H1 (cell line): ENCODE measurements at regions not wholly inside any gene's neighbourhood (a gene's known extent, or its start where the extent isn't known, plus 50 kb on each side); places are given as distances from the start of the nearest gene placed in this dataset.

ENCODE experiments used
- CTCF ChIA-PET: fragments of 300-600 bp; sonication (Branson Sonifier 250); formaldehyde crosslinking; loops from one replicate; lab custom pipeline; 2021; ENCODE audit not compliant: partially characterized antibody; lab: Charles Lee
- POLR2A ChIA-PET: fragments of 300-600 bp; sonication (Branson Sonifier 250); formaldehyde crosslinking; loops from one replicate; lab custom pipeline; 2021; ENCODE audit warnings: inconsistent platforms; ENCODE audit not compliant: partially characterized antibody; lab: Charles Lee
- DNase-seq, 2 experiments: peaks; one replicate each; pipeline versions ENCODE4 v3.0.0 to v3.0.0-alpha.2; 2010 to 2022; ENCODE audit warnings: low spot score in 2 of 2, low read depth in 1 of 2, mixed read lengths in 1 of 2
- FAIRE-seq: peaks from 2 replicates; lab custom pipeline; 2011; peaks lifted over from hg19 to GRCh38; lab: Jason Lieb, UNC
- H2AFZ ChIP-seq: 2 replicates; pipeline ENCODE4 v1.8.1; 2012; ENCODE audit warnings: low read length, inconsistent platforms
- H2AK5ac ChIP-seq: 2 replicates; pipeline ENCODE4 v1.6.1; 2013; ENCODE audit warnings: low read depth, low read length
- H2BK120ac ChIP-seq: replicated peaks from 2 replicates; pipeline ENCODE3; 2013; ENCODE audit warnings: low read depth, low read length, inconsistent platforms
- H2BK12ac ChIP-seq: 2 replicates; pipeline ENCODE4 v1.6.1; 2013; ENCODE audit warnings: low read depth, low read length
- H2BK15ac ChIP-seq: 2 replicates; pipeline ENCODE4 v1.6.1; 2013; ENCODE audit warnings: low read length
- H2BK20ac ChIP-seq: 2 replicates; pipeline ENCODE4 v1.6.1; 2013; ENCODE audit warnings: low read length
- H2BK5ac ChIP-seq: 2 replicates; pipeline ENCODE4 v1.6.1; 2013; ENCODE audit warnings: low read depth, low read length
- H3K14ac ChIP-seq: 2 replicates; pipeline ENCODE4 v1.6.1; 2013; ENCODE audit warnings: inconsistent platforms; ENCODE audit not compliant: insufficient read length
- H3K18ac ChIP-seq: 2 replicates; pipeline ENCODE4 v1.6.1; 2013; ENCODE audit warnings: low read length; ENCODE audit errors: extremely low read depth
- H3K23ac ChIP-seq: 2 replicates; pipeline ENCODE4 v1.6.1; 2013; ENCODE audit warnings: inconsistent platforms; ENCODE audit not compliant: insufficient read length
- H3K23me2 ChIP-seq: 2 replicates; pipeline ENCODE4 v1.6.1; 2013; ENCODE audit warnings: low read depth, low read length
- H3K27ac ChIP-seq: 2 replicates; pipeline ENCODE4 v1.6.1; 2011; ENCODE audit warnings: low read depth, low read length, inconsistent platforms
- H3K27me3 ChIP-seq, 4 experiments: replicated peaks in 1 of 4; 1 replicate in 1 of 4; 2 replicates in 3 of 4; pipeline versions ENCODE4 v1.6.1 to v1.8.1; 2011 to 2013; ENCODE audit warnings: low read length in 3 of 4, mild to moderate bottlenecking in 3 of 4, inconsistent platforms in 2 of 4, mixed read lengths in 2 of 4, moderate library complexity in 1 of 4; ENCODE audit not compliant: control insufficient read depth in 3 of 4, insufficient read depth in 3 of 4; ENCODE audit errors: extremely low read depth in 1 of 4
- H3K36me3 ChIP-seq, 4 experiments: 2 replicates each; pipeline versions ENCODE4 v1.6.1 to v1.8.1; 2011 to 2013; ENCODE audit warnings: mild to moderate bottlenecking in 4 of 4, low read length in 3 of 4, moderate library complexity in 2 of 4, control low read depth in 1 of 4, inconsistent platforms in 1 of 4; ENCODE audit not compliant: insufficient read depth in 4 of 4, control insufficient read depth in 2 of 4
- H3K4ac ChIP-seq: replicated peaks from 2 replicates; pipeline ENCODE3; 2013; ENCODE audit warnings: low read length, low read depth, mixed read lengths, inconsistent platforms; ENCODE audit not compliant: insufficient read length
- H3K4me1 ChIP-seq, 4 experiments: replicated peaks in 1 of 4; 1 replicate in 1 of 4; 2 replicates in 3 of 4; pipeline versions ENCODE4 v1.6.1 to v1.8.1; 2011 to 2013; ENCODE audit warnings: low read length in 3 of 4, inconsistent platforms in 2 of 4, mixed read lengths in 1 of 4; ENCODE audit not compliant: insufficient read depth in 4 of 4, control insufficient read depth in 3 of 4
- H3K4me2 ChIP-seq, 2 experiments: 2 replicates each; pipeline versions ENCODE4 v1.6.1 to v1.8.1; 2011 to 2013; ENCODE audit warnings: low read depth in 2 of 2, low read length in 2 of 2, control low read depth in 1 of 2, inconsistent platforms in 1 of 2, mild to moderate bottlenecking in 1 of 2; ENCODE audit not compliant: insufficient read depth in 1 of 2
- H3K4me3 ChIP-seq, 4 experiments: fragments of 200-600, 300-600 bp in 1 of 4; sonication (generic), shearing (Covaris generic), sonication (Bioruptor Twin) in 1 of 4; 2 replicates each; pipeline versions ENCODE4 v1.5.1 to v1.8.1; 2011 to 2016; ENCODE audit warnings: low read length in 4 of 4, low read depth in 3 of 4, control low read depth in 2 of 4, inconsistent platforms in 2 of 4, mild to moderate bottlenecking in 2 of 4, mixed read lengths in 1 of 4, moderate library complexity in 1 of 4; ENCODE audit not compliant: insufficient read depth in 2 of 4; ENCODE audit errors: extremely low read depth in 1 of 4
- H3K56ac ChIP-seq: replicated peaks from 2 replicates; pipeline ENCODE3; 2013; ENCODE audit warnings: low read depth, mild to moderate bottlenecking, mixed read lengths, low read length, inconsistent platforms; ENCODE audit not compliant: insufficient read length
- H3K79me1 ChIP-seq: 2 replicates; pipeline ENCODE4 v1.6.1; 2013; ENCODE audit warnings: low read depth, low read length, control low read depth
- H3K79me2 ChIP-seq, 2 experiments: 2 replicates each; pipeline versions ENCODE4 v1.6.1 to v1.8.1; 2012 to 2013; ENCODE audit warnings: low read length in 2 of 2, mild to moderate bottlenecking in 2 of 2, inconsistent platforms in 1 of 2; ENCODE audit not compliant: insufficient read depth in 2 of 2, control insufficient read depth in 1 of 2
- H3K9ac ChIP-seq, 4 experiments: replicated peaks in 1 of 4; 1 replicate in 1 of 4; 2 replicates in 3 of 4; pipeline versions ENCODE4 v1.6.1 to v1.8.1; 2011 to 2013; ENCODE audit warnings: low read depth in 3 of 4, low read length in 3 of 4, control low read depth in 2 of 4, mild to moderate bottlenecking in 2 of 4, moderate library complexity in 2 of 4, inconsistent platforms in 1 of 4; ENCODE audit errors: extremely low read depth in 1 of 4
- H3K9me3 ChIP-seq, 2 experiments: 2 replicates each; pipeline versions ENCODE4 v1.6.1 to v1.8.1; 2012 to 2013; ENCODE audit warnings: mild to moderate bottlenecking in 2 of 2, moderate library complexity in 2 of 2, control low read depth in 1 of 2, inconsistent platforms in 1 of 2, low read depth in 1 of 2, low read length in 1 of 2, mixed read lengths in 1 of 2; ENCODE audit not compliant: insufficient read depth in 2 of 2
- H4K20me1 ChIP-seq, 2 experiments: replicated peaks in 1 of 2; 2 replicates each; pipeline versions ENCODE3 to v1.8.1; 2011 to 2013; ENCODE audit warnings: inconsistent platforms in 2 of 2, low read length in 2 of 2, mild to moderate bottlenecking in 1 of 2; ENCODE audit not compliant: insufficient read depth in 2 of 2, control insufficient read depth in 1 of 2
- H4K5ac ChIP-seq: 2 replicates; pipeline ENCODE4 v1.6.1; 2013; ENCODE audit warnings: low read length, low read depth, mixed read lengths, inconsistent platforms; ENCODE audit not compliant: insufficient read length
- H4K8ac ChIP-seq: 2 replicates; pipeline ENCODE4 v1.8.0; 2013; ENCODE audit warnings: mild to moderate bottlenecking, moderate library complexity, low read length, inconsistent platforms; ENCODE audit not compliant: insufficient read depth; ENCODE audit errors: extremely low read depth
- H4K91ac ChIP-seq: replicated peaks from 2 replicates; pipeline ENCODE3; 2013; ENCODE audit warnings: low read length, mixed read lengths, inconsistent platforms; ENCODE audit not compliant: insufficient read length
- BACH1 ChIP-seq: IDR thresholded peaks from 2 replicates; pipeline ENCODE4 v1.6.1; 2012; ENCODE audit warnings: low read length, improper control_type of control experiment
- BRCA1 ChIP-seq: IDR thresholded peaks from 2 replicates; pipeline ENCODE4 v1.6.1; 2012; ENCODE audit warnings: low read depth, low read length, improper control_type of control experiment
- CHD1 ChIP-seq: IDR thresholded peaks from 2 replicates; pipeline ENCODE4 v1.6.1; 2012; ENCODE audit warnings: low read depth, low read length, improper control_type of control experiment
- CTBP2 ChIP-seq: IDR thresholded peaks from 2 replicates; pipeline ENCODE4 v1.7.0; 2011; ENCODE audit warnings: borderline replicate concordance, mild to moderate bottlenecking, moderate library complexity, mixed read lengths, low read length; ENCODE audit not compliant: insufficient read depth, insufficient read length
- GTF2F1 ChIP-seq: IDR thresholded peaks from 2 replicates; pipeline ENCODE4 v1.6.1; 2012; ENCODE audit warnings: low read depth, low read length, improper control_type of control experiment, borderline replicate concordance
- HDAC2 ChIP-seq, 2 experiments: fragments of 300-600 bp in 1 of 2; sonication (generic) in 1 of 2; IDR thresholded peaks; 2 replicates each; pipeline ENCODE4 v1.6.1; 2011 to 2012; ENCODE audit warnings: low read depth in 2 of 2, low read length in 2 of 2, mild to moderate bottlenecking in 2 of 2, moderate library complexity in 2 of 2, borderline replicate concordance in 1 of 2, inconsistent platforms in 1 of 2
- KDM1A ChIP-seq: fragments of 200-600, 300-600 bp; sonication (generic); IDR thresholded peaks from 2 replicates; pipeline ENCODE4 v1.7.1; 2016; ENCODE audit warnings: mild to moderate bottlenecking, low read length, borderline replicate concordance
- RAD21 ChIP-seq, 2 experiments: IDR thresholded peaks in 1 of 2; conservative IDR thresholded peaks in 1 of 2; 2 replicates each; pipeline ENCODE4 v1.6.1; 2011; ENCODE audit warnings: low read depth in 2 of 2, low read length in 2 of 2, improper control_type of control experiment in 1 of 2, inconsistent platforms in 1 of 2, mild to moderate bottlenecking in 1 of 2, moderate library complexity in 1 of 2
- SIN3A ChIP-seq, 2 experiments: IDR thresholded peaks in 1 of 2; conservative IDR thresholded peaks in 1 of 2; 2 replicates each; pipeline ENCODE4 v1.6.1; 2011 to 2012; ENCODE audit warnings: low read length in 2 of 2, improper control_type of control experiment in 1 of 2, low read depth in 1 of 2, mild to moderate bottlenecking in 1 of 2
- SIX5 ChIP-seq: IDR thresholded peaks from 2 replicates; pipeline ENCODE4 v1.6.1; 2011; ENCODE audit warnings: mild to moderate bottlenecking, low read depth, low read length
- TBP ChIP-seq: IDR thresholded peaks from 2 replicates; pipeline ENCODE4 v1.6.1; 2011; ENCODE audit warnings: low read depth, low read length, improper control_type of control experiment
- WGBS, 2 experiments: shearing (Covaris generic) in 1 of 2; methylation state at CpG; one replicate each; pipeline versions ENCODE4 v1.1.6 to v1.1.7; 2013 to 2015; ENCODE audit warnings: low lambda C conversion rate in 2 of 2, mixed read lengths in 2 of 2, inconsistent platforms in 1 of 2, low coverage in 1 of 2, missing lambda C conversion rate in 1 of 2; ENCODE audit not compliant: insufficient replicate concordance in 2 of 2, insufficient coverage in 1 of 2, insufficient read length in 1 of 2; ENCODE audit errors: extremely low coverage in 1 of 2, missing lambda C conversion rate in 1 of 2; 5-methylcytosine and 5-hydroxymethylcytosine counted together
- TF ChIP-seq, protein P1 (sequence below): IDR thresholded peaks from 2 replicates; pipeline ENCODE4 v1.6.1; 2012; ENCODE audit warnings: inconsistent platforms

DNA sequence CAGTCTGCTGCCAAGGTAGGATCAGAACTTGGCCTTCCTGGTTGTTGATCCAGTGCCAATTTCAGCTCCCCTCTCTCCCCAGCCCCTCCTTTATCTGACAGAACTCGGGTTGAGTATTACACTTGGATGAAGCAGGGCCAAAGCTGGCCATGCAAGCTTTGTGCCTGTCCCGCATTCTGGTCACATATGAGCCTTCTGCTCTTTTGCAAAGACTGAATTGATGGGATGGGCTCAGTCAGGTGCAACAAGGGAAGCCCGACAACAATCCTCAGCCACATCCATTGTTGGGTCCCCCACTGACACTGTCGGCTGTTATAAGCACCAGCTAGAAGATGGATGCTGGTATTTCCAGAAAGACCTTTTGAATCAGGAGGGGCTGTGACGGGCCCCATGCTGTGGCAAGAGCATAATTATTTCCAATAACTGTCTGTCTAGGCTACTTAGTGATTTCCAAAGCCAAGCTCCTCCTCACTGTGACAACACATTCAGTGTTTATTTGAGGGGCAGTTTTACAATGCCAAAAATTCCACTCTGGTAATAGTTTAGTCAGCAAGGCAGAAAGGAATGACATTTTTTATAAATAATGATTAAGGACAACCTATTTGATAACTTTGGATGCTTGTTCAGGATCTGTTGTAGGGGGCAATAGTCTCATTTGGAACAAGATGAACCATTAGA lies 146.8 kb upstream of the FRMD4B start:
- Histone ChIP-seq H4K20me1 (peaks cover 0 to 6% of the 10 kb centered on the region in 2 experiments), H3K79me2 (0 out of 4 replicates have a peak, but pooled peaks cover 0 to 1% of the 10 kb centered on the region in 2 experiments), H3K4me2 (no peak overlapping the region), H3K18ac (no peak overlapping the region), H2BK12ac (no peak overlapping the region), H2AFZ (no peak overlapping the region), H3K79me1 (no peaks in the 10 kb centered on the region; the same call in 1 of the 2 replicates), H3K14ac (no peak overlapping the region), H2AK5ac (no peak overlapping the region), H4K5ac (no peak overlapping the region), H4K91ac (no peak overlapping the region), H3K4me3 (no peak overlapping the region), H3K56ac (no peak overlapping the region), H3K23me2 (no peaks in the 10 kb centered on the region), H3K27ac (no peak overlapping the region), H3K27me3 (no peaks in the 10 kb centered on the region), H4K8ac (no peak overlapping the region), H3K9ac (no peak overlapping the region), H3K9me3 (no peaks in the 10 kb centered on the region), H2BK15ac (no peak overlapping the region), H3K4me1 (peaks cover 0 to 8% (median 3%) of the 10 kb centered on the region in 4 experiments; a peak in 1 of 7 replicates), H2BK5ac (no peak overlapping the region), H2BK120ac (no peak overlapping the region), H2BK20ac (no peak overlapping the region), H3K23ac (no peak overlapping the region), H3K36me3 (no peaks in the 10 kb centered on the region), H3K4ac (no peak overlapping the region)
- FAIRE-seq (no peak), DNase-seq (no peak)
- CTCF ChIA-PET = interaction anchor here (0.6 to 1.2 kb wide), 2 partner anchors 79 to 1143 kb away, joined by 3 read pairs; no protein-coding TSS in a partner anchor
- POLR2A ChIA-PET = no interaction called here
- WGBS, 2 experiments = 88% methylated on average over 5 of the region's 5 CpGs; no CpG with 5 or more reads in 1 of the 2 experiments
- TF ChIP-seq RAD21 (IDR thresholded peaks at IDR 0.05 in 1 of 2, conservative IDR thresholded peaks at IDR 0.05 in 1 of 2; ENCODE audit: low read depth in 2 of 2, low read length in 2 of 2) (no peak), BACH1 (no peak), TBP (no peak), SIX5 (no peak), CTBP2 (no peak), KDM1A (no peak), BRCA1 (no peak), CHD1 (no peak), SIN3A (conservative IDR thresholded peaks at IDR 0.05 in 1 of 2, IDR thresholded peaks at IDR 0.05 in 1 of 2; ENCODE audit: low read depth in 1 of 2, low read length in 2 of 2) (no peak), HDAC2 (IDR thresholded peaks at IDR 0.05; ENCODE audit: borderline replicate concordance in 1 of 2, low read depth in 2 of 2, low read length in 2 of 2) (no peak), GTF2F1 (no peak)
- TF ChIP-seq, protein P1, sequence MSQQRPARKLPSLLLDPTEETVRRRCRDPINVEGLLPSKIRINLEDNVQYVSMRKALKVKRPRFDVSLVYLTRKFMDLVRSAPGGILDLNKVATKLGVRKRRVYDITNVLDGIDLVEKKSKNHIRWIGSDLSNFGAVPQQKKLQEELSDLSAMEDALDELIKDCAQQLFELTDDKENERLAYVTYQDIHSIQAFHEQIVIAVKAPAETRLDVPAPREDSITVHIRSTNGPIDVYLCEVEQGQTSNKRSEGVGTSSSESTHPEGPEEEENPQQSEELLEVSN = no peak
